Endothelial cell of umbilical vein (primary cell): ENCODE measurements at regions not wholly inside any gene's neighbourhood (a gene's known extent, or its start where the extent isn't known, plus 50 kb on each side); places are given as distances from the start of the nearest gene placed in this dataset.

Source experiments
- BruUV-seq: library from RNA; stranded (reverse); fragments of 400-500 nt; replicated peaks from 2 replicates; lab custom pipeline; 2021; lab: Mats Ljungman, UMichigan
- CTCF ChIA-PET: fragments of 300-600, 350-600 bp; sonication (Branson Sonifier 250); formaldehyde crosslinking; loops from one replicate; lab custom pipeline; 2021; ENCODE audit warnings: antibody characterized with exemption, inconsistent platforms; lab: Charles Lee
- POLR2A ChIA-PET: fragments of 300-600, 350-600 bp; sonication (Branson Sonifier 250); formaldehyde crosslinking; loops from one replicate; lab custom pipeline; 2021; ENCODE audit warnings: antibody characterized with exemption, inconsistent platforms; lab: Charles Lee
- DNase-seq: peaks from one replicate; pipeline ENCODE4 v3.0.0-alpha.2; 2011; ENCODE audit warnings: low read depth, low spot score
- FAIRE-seq: peaks from 2 replicates; lab custom pipeline; 2011; peaks lifted over from hg19 to GRCh38; lab: Jason Lieb, UNC
- H2AFZ ChIP-seq: 2 replicates; pipeline ENCODE4 v1.6.0; 2012; ENCODE audit warnings: low read depth, low read length, control low read depth, inconsistent platforms
- H3K27ac ChIP-seq: 2 replicates; pipeline ENCODE4 v1.5.1; 2011; ENCODE audit warnings: low read depth, mild to moderate bottlenecking, control low read depth, low read length, moderate library complexity; ENCODE audit not compliant: insufficient read depth
- H3K27me3 ChIP-seq, 2 experiments: 2 replicates each; pipeline versions ENCODE4 v1.6.0 to v1.6.1; 2011; ENCODE audit warnings: low read length in 2 of 2, mixed read lengths in 1 of 2; ENCODE audit not compliant: control insufficient read depth in 2 of 2, insufficient read depth in 2 of 2
- H3K36me3 ChIP-seq, 2 experiments: 2 replicates in 1 of 2; 3 replicates in 1 of 2; pipeline ENCODE4 v1.5.1; 2011; ENCODE audit warnings: low read length in 2 of 2, mild to moderate bottlenecking in 1 of 2, moderate library complexity in 1 of 2; ENCODE audit not compliant: control insufficient read depth in 2 of 2, insufficient read depth in 2 of 2; ENCODE audit errors: extremely low read depth in 1 of 2
- H3K4me1 ChIP-seq: 3 replicates; pipeline ENCODE4 v1.5.1; 2011; ENCODE audit warnings: mild to moderate bottlenecking, low read length; ENCODE audit not compliant: control insufficient read depth, insufficient read depth; ENCODE audit errors: extremely low read depth
- H3K4me2 ChIP-seq: 2 replicates; pipeline ENCODE4 v1.6.1; 2011; ENCODE audit warnings: low read length, control low read depth, mixed read lengths; ENCODE audit not compliant: insufficient read depth
- H3K4me3 ChIP-seq, 3 experiments: fragments of 200-600 bp in 1 of 3; sonication (generic), shearing (Covaris generic) in 1 of 3; replicated peaks in 1 of 3; 2 replicates each; pipeline ENCODE4 v1.5.1; 2011 to 2016; ENCODE audit warnings: control low read depth in 3 of 3, low read length in 3 of 3, mild to moderate bottlenecking in 2 of 3, inconsistent platforms in 1 of 3, low read depth in 1 of 3, moderate library complexity in 1 of 3; ENCODE audit not compliant: insufficient read depth in 1 of 3
- H3K79me2 ChIP-seq: 2 replicates; pipeline ENCODE4 v1.6.0; 2012; ENCODE audit warnings: low read length, inconsistent platforms; ENCODE audit not compliant: control insufficient read depth, insufficient read depth
- H3K9ac ChIP-seq: replicated peaks from 2 replicates; pipeline ENCODE3; 2011; ENCODE audit warnings: low read length, control low read depth; ENCODE audit not compliant: insufficient read depth; ENCODE audit errors: extremely low read depth
- H3K9me1 ChIP-seq: replicated peaks from 3 replicates; pipeline ENCODE4 v1.6.0; 2011; ENCODE audit warnings: mild to moderate bottlenecking, low read length; ENCODE audit not compliant: control insufficient read depth, insufficient read depth; ENCODE audit errors: extremely low read depth
- H3K9me3 ChIP-seq: replicated peaks from 2 replicates; pipeline ENCODE4 v1.5.1; 2012; ENCODE audit warnings: low read length, inconsistent platforms; ENCODE audit not compliant: control insufficient read depth, insufficient read depth
- H4K20me1 ChIP-seq: replicated peaks from 2 replicates; pipeline ENCODE3; 2011; ENCODE audit warnings: mild to moderate bottlenecking, low read length; ENCODE audit not compliant: control insufficient read depth, insufficient read depth; ENCODE audit errors: extremely low read depth
- CTCF ChIP-seq, 2 donors: IDR thresholded peaks; 1 replicate in 1 of 2; 2 replicates in 1 of 2; pipeline ENCODE4 v1.5.1; 2011; ENCODE audit warnings: low read length in 2 of 2, mild to moderate bottlenecking in 2 of 2, moderate library complexity in 2 of 2, control low read depth in 1 of 2, inconsistent platforms in 1 of 2, low read depth in 1 of 2; ENCODE audit not compliant: insufficient read depth in 1 of 2; ENCODE audit errors: extremely low read depth in 1 of 2
- EZH2 ChIP-seq: IDR thresholded peaks from 2 replicates; pipeline ENCODE4 v1.6.1; 2012; ENCODE audit warnings: borderline replicate concordance, low read depth, mild to moderate bottlenecking, moderate library complexity, low read length, inconsistent platforms; ENCODE audit not compliant: severe bottlenecking
- FOS ChIP-seq: IDR thresholded peaks from 2 replicates; pipeline ENCODE4 v1.6.1; 2011; ENCODE audit warnings: mild to moderate bottlenecking, low read length, moderate library complexity, borderline replicate concordance; ENCODE audit not compliant: insufficient read depth
- GATA2 ChIP-seq: IDR thresholded peaks from 2 replicates; pipeline ENCODE4 v1.7.0; 2011; ENCODE audit warnings: low read depth, mild to moderate bottlenecking, moderate library complexity, mixed read lengths, low read length; ENCODE audit not compliant: insufficient read length, insufficient read depth
- JUN ChIP-seq: IDR thresholded peaks from 2 replicates; pipeline ENCODE4 v1.6.1; 2011; ENCODE audit warnings: borderline replicate concordance, low read depth; ENCODE audit not compliant: insufficient read length, insufficient read depth
- MAX ChIP-seq: IDR thresholded peaks from 2 replicates; pipeline ENCODE4 v1.6.1; 2011; ENCODE audit not compliant: insufficient read depth, insufficient read length
- MYC ChIP-seq: IDR thresholded peaks from one replicate; pipeline ENCODE4 v1.6.1; 2011; ENCODE audit warnings: mild to moderate bottlenecking, low read depth, low read length
- POLR2A ChIP-seq: IDR thresholded peaks from 2 replicates; pipeline ENCODE4 v1.6.1; 2012; ENCODE audit warnings: low read depth, mild to moderate bottlenecking, control low read depth, low read length
- POLR2AphosphoS5 ChIP-seq: IDR thresholded peaks from 2 replicates; pipeline ENCODE4 v1.6.1; 2012; ENCODE audit warnings: low read depth, mild to moderate bottlenecking, control low read depth, low read length, moderate library complexity; ENCODE audit not compliant: insufficient read depth
- dilution Hi-C: fragments of 300-500 bp; cut with MboI; formaldehyde crosslinking; loops from one replicate; pipeline ENCODE4 v1.15.0; 2019; ENCODE audit warnings: low sequenced_read_pairs; ENCODE audit not compliant: extremely low pct_ligation_motif_present
- intact Hi-C: fragments of 100-400 bp; cut with micrococcal nuclease; formaldehyde crosslinking; loops from one replicate; pipeline ENCODE4 v1.10.0; 2022

GRCh38 chr12:82619644-82620043 lies 67.1 kb upstream of the TMTC2 start:
- FAIRE-seq = no peak
- DNase-seq = no peak
- Histone ChIP-seq H3K27ac (no peak overlapping the region), H4K20me1 (no peaks in the 10 kb centered on the region), H3K4me1 (no peaks in the 10 kb centered on the region), H3K4me2 (no peak overlapping the region), H3K4me3 (no peak overlapping the region), H3K9me1 (no peaks in the 10 kb centered on the region), H3K9me3 (no peaks in the 10 kb centered on the region), H3K9ac (no peak overlapping the region), H2AFZ (no peak overlapping the region), H3K27me3 (peaks cover 3 to 5% of the 10 kb centered on the region in 2 experiments), H3K36me3 (no peaks in the 10 kb centered on the region), H3K79me2 (no peaks in the 10 kb centered on the region)
- intact Hi-C loops (no loop called here), dilution Hi-C loops (no loop called here)
- no peak for TF ChIP-seq JUN
- TF ChIP-seq FOS = no peak
- no peak for TF ChIP-seq EZH2
- TF ChIP-seq GATA2 = no peak
- no peak for TF ChIP-seq MYC
- no peak for TF ChIP-seq POLR2A
- TF ChIP-seq CTCF (IDR thresholded peaks at IDR 0.05; ENCODE audit: extremely low read depth in 1 of 2, insufficient read depth in 1 of 2, low read depth in 1 of 2, low read length in 2 of 2) = no peak
- no peak for TF ChIP-seq POLR2AphosphoS5
- TF ChIP-seq MAX = no peak
- ChIA-PET CTCF (no interaction called here), POLR2A (no interaction called here)
- BruUV-seq = no TSS peak
